CMK (cell line): ENCODE measurements at regions not wholly inside any gene's neighbourhood (a gene's known extent, or its start where the extent isn't known, plus 50 kb on each side); places are given as distances from the start of the nearest gene placed in this dataset.

Experiments
- DNase-seq: peaks from one replicate; pipeline ENCODE4 v3.0.0-alpha.2; 2010; ENCODE audit warnings: low read depth

- DNase-seq, result no peak
Observed at GRCh38 chr10:64081947-64082482, 560.8 kb downstream of the REEP3 start.

- DNase-seq, result no peak
Observed at GRCh38 chr10:64086083-64086767, 565.0 kb downstream of the REEP3 start.

- no peak for DNase-seq
Observed at GRCh38 chr10:64089648-64090047, 568.4 kb downstream of the REEP3 start.

- DNase-seq, result no peak
Observed at GRCh38 chr10:64090865-64091264, 569.7 kb downstream of the REEP3 start.

GRCh38 chr10:64091897-64092296 is 570.7 kb downstream of the REEP3 start:
- DNase-seq, result no peak

GRCh38 chr10:64093304-64093703 is 572.1 kb downstream of the REEP3 start:
- no peak for DNase-seq

GRCh38 chr10:64093946-64094535 is 572.8 kb downstream of the REEP3 start:
- no peak for DNase-seq

- no peak for DNase-seq
Observed at GRCh38 chr10:64096941-64097340, 575.7 kb downstream of the REEP3 start.

- no peak for DNase-seq
Observed at GRCh38 chr10:64097391-64098122, 576.4 kb downstream of the REEP3 start.

GRCh38 chr10:64098994-64099393 is 577.8 kb downstream of the REEP3 start:
- no peak for DNase-seq

GRCh38 chr10:64101606-64102263 is 580.5 kb downstream of the REEP3 start:
- no peak for DNase-seq

GRCh38 chr10:64102264-64102633 is 581.0 kb downstream of the REEP3 start:
- DNase-seq, result no peak

GRCh38 chr10:64102916-64103315 is 581.7 kb downstream of the REEP3 start:
- DNase-seq, result no peak

GRCh38 chr10:64103750-64104470 is 582.7 kb downstream of the REEP3 start:
- no peak for DNase-seq

GRCh38 chr10:64109926-64110495 is 588.8 kb downstream of the REEP3 start:
- DNase-seq, result no peak

GRCh38 chr10:64112701-64113355 is 591.6 kb downstream of the REEP3 start:
- DNase-seq, result no peak

- no peak for DNase-seq
Observed at GRCh38 chr10:64113375-64113774, 592.2 kb downstream of the REEP3 start.

- DNase-seq, result no peak
Observed at GRCh38 chr10:64113792-64114191, 592.6 kb downstream of the REEP3 start.

GRCh38 chr10:64115471-64115870 is 594.3 kb downstream of the REEP3 start:
- no peak for DNase-seq

- DNase-seq, result no peak
Observed at GRCh38 chr10:64115908-64116643, 594.9 kb downstream of the REEP3 start.
